Activated CD8-positive, alpha-beta memory T cell treated with anti-CD3 and anti-CD28 coated beads for 48 hours (primary cell): ENCODE measurements at regions not wholly inside any gene's neighbourhood (a gene's known extent, or its start where the extent isn't known, plus 50 kb on each side); places are given as distances from the start of the nearest gene placed in this dataset.

ENCODE experiments used
- DNase-seq, 3 experiments: peaks; one replicate each; pipeline ENCODE4 v3.0.0-alpha.2; 2020; ENCODE audit warnings: low read depth in 2 of 3, low spot score in 2 of 3

DNA sequence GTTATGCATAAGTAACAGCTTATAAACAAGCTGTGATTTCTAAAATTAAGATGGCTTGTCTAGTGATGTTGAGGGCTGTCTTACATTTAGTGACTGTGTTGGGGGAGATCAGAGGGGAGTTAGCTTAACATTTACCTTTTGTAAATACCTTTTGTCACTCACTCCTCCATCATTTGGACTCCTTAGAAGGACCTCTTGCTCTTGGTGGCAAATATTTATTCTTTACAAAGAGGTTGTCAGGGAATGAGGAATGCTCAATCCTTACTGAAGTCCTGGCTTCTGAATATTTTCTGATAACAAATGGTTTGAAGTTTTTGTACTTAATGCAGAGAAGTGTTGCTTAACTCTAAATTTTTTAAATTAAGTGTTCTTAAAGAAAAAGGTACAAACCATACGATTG is 438.8 kb upstream of the FAM98A start:
- no peak for DNase-seq

DNA sequence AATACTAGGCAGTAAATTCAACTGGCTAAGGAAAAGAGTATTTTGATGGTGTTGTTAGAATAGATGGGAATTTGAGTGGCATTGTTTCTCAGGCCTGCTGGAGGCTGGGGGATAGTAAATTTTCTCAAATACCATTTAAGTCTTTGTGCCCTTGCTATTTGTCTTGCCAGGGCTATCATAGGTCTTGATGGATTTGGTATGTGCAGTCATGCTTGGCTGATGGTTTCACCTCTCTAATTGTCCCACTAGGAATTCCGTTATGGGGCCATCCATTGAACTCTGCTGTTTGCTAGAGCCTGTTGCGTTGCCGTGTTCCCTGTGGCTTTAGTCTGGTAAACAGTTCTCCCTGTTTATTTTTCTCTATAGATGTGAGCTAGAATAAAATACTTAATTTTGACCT is 438.1 kb upstream of the FAM98A start:
- DNase-seq = no peak

DNA sequence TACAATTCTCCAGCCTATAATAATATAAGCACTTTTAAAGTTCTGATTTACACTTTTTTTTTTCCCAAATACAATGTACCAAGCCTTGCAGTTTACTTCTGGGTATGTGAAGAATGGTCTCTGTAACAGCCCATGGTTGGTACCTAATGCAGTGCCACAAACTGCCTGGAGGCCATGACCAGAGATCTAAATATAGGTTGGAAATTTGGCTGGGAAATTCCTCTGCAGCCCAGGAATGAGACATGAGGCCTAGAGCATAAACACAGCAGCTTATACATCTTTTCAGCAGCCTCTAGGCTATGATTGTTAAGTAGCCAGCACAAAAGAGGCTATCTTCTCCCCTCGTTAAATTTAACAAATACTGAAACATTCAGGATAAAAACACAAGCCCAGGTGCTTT is 432.0 kb upstream of the FAM98A start:
- DNase-seq = no peak

DNA sequence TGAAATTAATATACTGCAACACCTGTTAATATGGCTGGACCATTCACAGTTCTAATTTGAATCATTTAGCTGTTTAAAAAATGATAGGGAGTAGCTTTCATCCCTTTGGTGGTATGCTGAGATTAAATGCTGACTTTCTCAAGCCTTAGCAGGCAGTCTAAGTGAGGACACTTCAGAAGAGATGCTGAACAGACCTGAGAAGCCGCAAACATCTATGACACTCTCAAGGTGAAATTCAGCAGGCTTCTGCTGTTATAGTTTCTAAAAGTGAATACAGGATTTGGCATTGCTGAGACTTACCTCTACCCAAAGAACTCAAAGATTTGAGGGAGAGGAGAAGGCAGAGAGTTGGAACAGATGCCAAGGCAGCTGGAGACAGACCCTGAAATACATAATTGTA is 431.2 kb upstream of the FAM98A start:
- DNase-seq = no peak

DNA sequence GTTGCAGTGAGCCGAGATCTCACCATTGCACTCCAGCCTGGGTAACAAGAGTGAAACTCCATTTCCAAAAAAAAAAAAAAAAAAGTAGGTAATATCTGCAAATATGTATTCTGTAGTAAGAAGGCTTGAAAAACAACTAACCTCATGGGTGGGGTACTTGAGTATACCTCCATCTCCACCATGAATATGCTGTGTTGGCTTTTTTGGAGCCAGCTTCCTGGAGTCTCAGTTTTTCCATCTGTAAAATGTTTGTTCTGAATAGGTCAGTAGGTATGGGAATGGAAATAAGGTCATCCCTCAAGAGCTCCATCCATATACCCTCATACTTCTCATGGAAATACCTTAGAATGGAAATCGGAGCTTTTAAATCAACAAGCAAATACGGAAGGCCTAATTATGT is 430.0 kb upstream of the FAM98A start:
- no peak for DNase-seq

DNA sequence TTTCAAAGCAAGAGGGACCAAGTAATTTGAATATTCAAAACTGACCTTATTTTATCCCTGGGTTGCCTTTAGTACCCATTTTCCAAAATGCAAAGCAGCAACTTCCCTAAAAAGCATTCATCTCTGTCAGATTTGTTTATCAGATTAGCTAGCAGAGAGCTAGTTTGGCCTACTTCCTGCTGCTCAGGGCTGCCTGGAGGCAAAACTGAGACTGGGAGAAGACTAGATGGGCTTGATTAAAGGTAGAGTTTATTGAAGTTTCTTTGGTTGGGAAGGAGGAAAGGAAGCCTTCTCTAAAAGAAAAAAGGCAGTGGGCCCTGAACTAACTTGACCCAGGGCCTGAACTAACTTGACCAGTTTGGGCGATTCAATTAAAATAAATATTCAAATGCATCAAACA is 426.1 kb upstream of the FAM98A start:
- DNase-seq = no peak

DNA sequence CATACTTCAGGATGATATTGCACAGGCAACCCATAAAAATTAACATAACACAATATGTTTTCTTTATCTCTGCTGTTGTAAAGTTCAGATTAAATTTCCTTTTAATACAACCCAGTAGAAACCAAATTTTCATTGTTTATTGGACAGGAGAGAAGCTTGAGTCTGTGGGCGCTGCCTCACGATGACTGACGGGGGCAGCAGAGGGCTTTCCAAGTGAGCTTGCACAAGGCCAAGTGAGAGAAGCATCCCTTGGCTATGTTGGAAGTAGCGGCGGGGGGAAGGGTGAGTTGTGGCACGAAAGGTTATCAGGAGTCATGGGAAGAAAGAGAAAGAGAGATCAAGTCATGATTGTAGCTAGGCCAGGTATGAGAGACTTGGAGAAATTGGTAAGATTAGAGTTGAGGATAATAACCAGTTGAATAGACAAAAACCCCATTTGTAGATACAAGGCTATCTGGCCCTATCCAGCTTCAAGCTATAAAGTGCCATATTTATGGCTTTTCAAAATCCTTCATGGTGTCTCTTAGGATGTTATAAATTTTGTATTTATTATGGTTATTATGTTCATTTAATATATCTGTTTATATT is 413.7 kb upstream of the FAM98A start:
- DNase-seq = no peak

DNA sequence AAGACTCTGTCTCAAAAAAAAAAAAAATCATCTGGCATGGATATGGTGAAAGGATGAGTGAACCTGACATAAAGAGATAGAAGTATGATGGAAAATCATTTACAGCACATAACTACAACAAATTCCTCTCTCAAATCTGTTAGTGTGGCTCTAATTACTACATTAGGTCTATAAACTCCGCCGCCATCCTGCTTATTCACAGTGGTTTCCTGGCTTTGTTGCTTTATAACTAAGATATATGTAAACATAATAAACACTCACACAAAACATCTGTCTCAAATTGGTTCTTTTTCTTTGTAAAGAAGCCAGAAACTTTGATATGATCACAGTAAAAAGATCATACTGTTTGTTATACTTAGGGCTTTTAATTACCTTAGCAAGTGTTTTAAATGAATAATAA is 412.6 kb upstream of the FAM98A start:
- no peak for DNase-seq

DNA sequence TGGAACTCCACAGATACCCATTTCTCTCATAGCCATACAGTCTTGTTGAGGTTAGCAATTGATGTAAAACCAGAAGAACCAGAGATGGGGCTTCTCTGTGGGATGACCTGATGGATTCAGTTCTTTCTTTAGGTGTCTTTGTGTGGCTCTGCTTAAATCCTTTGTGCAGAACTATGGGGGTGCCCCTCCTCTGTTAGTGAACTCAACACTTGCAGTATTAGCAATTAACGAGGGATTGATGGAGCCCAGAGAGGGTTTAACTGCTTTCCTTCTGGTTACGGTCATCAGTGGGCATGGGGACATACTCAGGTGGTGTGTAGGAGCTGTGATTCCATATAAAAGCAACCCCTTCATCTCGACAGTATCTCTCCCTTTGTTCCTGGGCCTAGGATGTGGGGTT is 406.8 kb upstream of the FAM98A start:
- DNase-seq = no peak

DNA sequence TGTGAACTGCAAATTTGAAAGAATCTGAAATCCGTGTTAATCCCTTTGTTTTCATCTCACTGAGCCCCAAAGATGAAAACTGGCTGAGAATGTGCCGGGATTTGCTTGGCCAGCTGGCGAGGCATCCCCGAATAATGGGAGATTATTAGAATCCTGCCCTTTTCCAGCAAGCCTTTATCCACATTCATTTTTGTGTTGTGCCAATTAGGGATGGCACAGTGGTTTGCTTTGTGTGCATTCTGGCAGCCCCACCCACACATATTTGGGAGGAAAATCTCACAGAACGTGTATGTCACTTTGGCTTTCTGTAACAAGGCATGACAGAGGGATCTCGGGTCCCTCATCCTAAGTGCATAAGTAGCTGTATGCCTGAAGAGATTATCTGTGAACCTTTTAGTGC is 405.8 kb upstream of the FAM98A start:
- no peak for DNase-seq

DNA sequence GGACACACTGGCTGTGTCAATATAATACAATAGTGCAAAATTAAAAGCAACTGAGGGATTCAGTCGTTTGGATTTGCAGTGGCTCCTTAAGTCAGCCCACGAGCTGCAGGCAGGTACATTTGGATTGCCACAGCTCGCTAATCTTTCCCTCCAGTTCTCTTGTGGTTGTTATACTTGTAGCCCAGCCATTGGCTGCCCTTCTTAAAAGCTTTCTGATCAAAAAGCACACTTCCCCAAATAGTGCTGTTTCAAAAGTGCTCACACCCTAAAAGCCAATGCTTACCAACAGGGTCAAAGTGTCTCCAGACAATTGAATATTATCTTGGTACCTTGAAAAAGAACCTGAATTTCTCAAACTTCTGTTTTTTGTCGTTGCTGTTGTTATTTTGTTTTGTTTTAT is 404.7 kb upstream of the FAM98A start:
- DNase-seq = no peak

DNA sequence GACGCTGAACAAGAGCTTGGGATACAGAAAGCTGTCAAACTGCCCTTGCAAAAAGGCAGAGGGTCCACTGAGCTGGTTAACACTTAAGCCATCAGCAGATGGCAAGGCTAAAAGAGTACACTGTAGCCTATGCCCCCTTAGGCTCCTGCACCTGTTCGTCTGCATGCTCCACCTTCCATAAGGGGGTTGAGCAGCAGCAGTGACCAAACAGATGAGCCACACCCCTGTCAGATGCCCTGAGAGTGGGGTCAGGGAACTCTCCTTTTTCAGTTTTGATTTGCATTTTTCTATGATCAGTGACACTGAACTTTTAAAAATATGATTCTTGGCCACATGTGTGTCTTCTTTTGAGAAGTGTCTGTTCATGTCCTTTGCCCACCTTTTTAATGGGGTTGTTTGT is 402.5 kb upstream of the FAM98A start:
- no peak for DNase-seq

DNA sequence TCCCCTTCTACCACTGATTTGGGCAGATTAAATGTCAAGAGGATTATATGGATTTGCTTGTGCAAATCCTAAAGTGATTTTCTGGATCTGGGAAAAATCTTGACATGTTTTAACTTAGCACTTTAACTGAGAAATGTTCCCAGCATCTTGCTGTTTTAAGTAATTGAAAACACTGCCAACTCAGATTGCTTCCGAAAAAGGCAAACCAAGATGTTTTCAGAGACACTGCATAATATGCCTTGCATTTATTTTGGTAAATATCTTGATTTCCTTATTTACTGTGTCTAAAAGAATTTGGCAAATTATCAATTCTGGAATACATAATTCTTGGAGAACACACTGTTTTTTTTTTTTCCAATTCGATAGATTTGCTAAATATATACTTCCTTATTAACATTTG is 385.0 kb upstream of the FAM98A start:
- DNase-seq = no peak

DNA sequence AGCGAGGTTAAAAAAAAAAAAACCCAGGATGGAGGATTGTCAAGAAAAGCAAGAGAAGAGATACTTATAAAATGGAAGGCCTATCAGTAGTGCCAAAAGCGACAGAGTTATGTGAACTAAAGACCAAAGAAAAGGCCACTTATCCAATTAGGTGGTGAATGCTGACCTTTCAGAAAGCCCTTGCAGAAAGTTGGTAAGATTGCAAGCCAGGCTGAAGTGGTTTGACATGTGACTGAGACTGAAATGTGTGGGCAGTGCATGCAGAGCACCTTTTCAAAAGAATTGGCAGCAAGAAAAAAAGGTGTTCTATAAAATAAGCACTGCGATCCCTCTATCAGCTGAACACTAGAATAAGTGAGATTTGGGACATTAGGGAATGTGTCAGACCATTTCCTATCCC is 379.4 kb upstream of the FAM98A start:
- no peak for DNase-seq

DNA sequence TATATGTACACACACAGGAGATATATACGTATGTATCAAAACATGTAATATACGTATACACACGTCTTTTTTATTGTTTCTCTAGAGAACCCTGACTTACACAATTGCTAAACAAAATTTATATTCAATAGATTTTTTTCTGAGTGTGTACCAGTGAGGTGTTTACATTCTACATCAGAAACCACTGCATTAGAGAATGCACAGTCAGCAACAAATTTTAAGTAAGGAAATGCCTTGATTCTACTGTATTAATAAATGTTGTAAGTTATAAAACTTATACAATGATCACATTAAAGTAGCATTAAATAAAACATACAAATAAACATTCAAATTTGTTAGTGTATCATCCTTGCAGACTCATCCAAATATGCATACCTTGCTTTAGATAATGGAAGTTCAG is 376.4 kb upstream of the FAM98A start:
- DNase-seq = no peak

DNA sequence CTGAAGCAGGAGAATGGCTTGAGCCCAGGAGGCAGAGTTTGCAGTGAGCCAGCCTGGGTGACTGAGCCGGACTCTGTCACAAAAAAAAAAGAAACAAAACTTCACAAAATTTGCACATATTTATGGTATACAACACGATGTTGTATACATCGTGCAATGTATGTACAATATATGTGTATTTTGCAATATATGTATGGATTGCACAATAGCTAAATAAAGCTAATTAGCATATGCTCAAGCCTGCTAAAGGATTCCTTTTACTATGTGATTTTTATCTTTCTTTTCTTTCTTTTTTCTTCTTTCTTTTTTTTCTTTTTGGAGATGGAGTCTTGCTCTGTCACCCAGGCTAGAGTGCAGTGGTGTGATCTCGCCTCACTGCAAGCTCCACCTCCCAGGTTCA is 368.0 kb upstream of the FAM98A start:
- DNase-seq = no peak

DNA sequence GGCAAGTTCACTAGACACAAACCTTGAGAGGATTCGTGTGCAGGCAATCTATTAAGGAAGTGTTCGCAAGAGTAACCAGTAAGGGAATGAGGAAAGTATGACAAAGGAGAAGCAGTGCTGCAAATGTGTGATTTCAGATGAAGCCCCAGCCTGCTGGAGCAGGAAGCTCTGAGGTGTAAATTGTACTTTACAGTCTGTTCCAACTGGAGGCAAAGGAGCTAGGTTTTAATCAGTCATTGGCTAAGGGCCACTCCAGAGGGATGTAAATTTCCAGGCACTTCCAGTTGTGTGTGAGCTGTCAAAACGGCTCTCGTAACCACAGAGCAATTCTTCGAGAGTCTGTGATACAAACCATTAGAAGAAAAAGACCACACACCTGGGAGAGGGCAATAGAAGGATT is 359.5 kb upstream of the FAM98A start:
- DNase-seq = no peak

DNA sequence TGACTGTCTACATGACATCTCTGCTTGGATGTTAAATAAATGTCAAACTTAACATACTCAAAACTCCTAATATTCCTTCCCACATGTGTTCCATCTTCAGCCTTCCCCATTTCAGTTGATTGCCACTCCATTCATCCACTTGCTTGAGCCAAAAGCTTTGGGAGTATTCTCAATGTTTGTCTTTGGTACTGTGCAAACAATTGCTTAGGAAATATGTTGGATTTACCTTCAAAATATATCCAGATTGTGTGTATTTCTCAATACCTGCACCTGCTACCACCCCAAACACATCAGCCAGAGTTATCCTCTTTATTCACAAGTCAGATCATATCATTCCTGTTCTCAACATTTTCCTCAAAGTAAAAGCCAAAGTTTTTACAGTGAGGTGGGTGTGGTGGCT is 350.3 kb upstream of the FAM98A start:
- no peak for DNase-seq

DNA sequence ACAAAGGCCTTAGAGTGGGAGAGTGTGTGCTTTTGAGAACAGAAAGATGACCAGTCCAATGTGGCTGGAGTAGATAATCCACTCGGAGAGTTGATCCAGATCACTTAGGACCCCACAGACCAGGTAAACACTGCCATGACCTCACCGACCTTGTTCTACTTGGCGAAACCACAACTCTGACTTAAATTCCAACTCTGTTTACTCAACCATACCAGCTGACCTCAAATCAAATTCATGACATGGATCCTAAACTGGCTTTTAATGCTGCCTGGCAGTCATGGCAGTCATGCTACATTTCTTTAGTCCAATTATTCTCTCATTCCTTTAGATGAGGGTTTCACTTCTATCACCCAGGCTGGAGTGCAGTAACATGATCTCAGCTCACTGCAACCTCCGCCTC is 347.1 kb upstream of the FAM98A start:
- no peak for DNase-seq

DNA sequence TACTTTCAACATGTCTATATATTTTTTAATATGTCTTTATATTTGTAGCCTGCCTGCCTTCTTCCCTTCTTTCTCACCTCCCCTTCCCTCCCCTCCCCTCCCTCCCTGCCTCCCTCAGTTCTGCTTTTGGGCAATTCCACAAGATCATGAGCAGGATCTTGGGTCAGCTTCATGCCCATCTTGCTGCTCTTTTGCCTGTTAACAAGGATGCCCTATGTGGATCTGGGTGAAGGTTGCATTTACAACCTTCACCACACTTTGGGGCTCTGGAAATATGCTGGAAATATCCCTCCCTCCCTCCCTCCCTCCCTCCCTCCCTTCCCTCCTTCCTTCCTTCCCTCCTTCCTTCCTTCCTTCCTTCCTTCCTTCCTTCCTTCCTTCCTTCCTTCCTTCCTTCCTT is 334.1 kb upstream of the FAM98A start:
- no peak for DNase-seq

DNA sequence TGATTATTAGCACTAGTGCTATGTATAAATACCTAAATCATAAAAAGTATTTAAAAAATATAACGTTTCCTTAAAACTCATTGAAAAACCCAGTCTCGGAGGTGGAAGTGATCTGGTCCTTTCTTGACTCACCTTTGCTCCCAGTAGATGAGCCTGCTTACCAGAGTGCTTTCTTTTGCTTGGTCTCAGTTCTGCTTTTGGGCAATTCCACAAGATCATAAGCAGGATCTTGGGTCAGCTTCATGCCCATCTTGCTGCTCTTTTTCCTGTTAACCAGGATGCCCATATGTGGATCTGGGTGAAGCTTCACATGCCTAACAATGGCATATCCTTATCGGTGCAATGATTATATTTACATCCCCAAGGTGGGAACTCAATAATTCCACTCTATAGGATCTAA is 332.1 kb upstream of the FAM98A start:
- no peak for DNase-seq

DNA sequence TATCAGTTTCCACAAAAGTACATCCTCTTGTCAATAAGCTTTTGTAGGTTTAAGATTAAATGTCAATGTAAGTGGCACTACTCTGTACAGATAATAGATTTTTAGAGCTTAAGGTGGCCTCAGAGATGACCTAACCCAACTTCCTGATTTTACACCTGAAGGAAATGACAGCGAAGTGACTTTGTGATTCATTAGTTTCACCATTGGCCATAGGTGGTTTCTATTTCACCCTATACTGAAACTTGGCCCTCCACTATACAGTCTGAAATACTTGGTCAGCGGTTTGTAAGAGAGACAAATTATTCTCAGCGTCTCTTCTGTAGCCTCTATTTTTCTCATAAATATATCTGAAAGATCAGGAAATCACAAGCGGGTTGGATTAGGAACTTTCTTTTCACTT is 330.4 kb upstream of the FAM98A start:
- no peak for DNase-seq

DNA sequence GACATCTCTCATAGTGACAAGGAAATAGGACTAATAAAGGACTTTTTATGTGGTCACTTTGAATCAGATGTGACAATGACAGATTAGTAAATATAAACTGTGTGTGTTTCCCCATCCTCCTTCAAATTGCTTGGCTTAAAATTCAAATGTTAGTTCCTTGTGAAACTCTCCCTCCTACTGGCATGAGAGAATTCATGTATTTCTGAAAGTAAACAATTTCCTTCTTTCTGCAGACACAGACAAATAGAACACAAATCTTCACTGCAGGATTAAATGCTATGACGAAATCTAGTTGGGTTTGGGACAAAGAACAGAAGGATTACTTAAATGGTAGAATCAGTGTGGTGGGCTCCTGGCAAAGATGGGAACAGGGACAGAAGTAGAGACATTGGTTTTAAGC is 328.7 kb upstream of the FAM98A start:
- no peak for DNase-seq

DNA sequence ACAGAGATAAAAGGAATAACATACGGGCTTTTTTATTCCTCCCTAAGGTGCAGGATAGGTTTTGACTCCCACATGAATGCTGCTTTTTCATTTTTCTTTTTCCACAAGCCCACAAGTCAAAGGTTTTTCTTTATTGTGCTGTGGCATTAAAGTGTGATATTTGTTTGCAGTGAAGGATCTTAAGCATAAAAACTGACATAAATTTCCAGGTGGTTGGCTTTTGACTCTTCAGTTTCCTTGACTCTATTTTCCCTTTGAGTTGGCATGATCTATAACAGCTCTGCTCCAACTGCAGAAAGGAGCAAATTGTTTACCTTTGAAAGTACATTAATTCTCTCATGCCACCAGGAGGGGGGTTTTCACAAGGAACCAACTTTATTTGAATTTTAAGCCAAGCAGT is 326.2 kb upstream of the FAM98A start:
- DNase-seq = no peak
